H1 (cell line): ENCODE measurements at regions not wholly inside any gene's neighbourhood (a gene's known extent, or its start where the extent isn't known, plus 50 kb on each side); places are given as distances from the start of the nearest gene placed in this dataset.

Experiments
- CTCF ChIA-PET: fragments of 300-600 bp; sonication (Branson Sonifier 250); formaldehyde crosslinking; loops from one replicate; lab custom pipeline; 2021; ENCODE audit not compliant: partially characterized antibody; lab: Charles Lee
- POLR2A ChIA-PET: fragments of 300-600 bp; sonication (Branson Sonifier 250); formaldehyde crosslinking; loops from one replicate; lab custom pipeline; 2021; ENCODE audit warnings: inconsistent platforms; ENCODE audit not compliant: partially characterized antibody; lab: Charles Lee
- DNase-seq, 2 experiments: peaks; one replicate each; pipeline versions ENCODE4 v3.0.0 to v3.0.0-alpha.2; 2010 to 2022; ENCODE audit warnings: low spot score in 2 of 2, low read depth in 1 of 2, mixed read lengths in 1 of 2
- FAIRE-seq: peaks from 2 replicates; lab custom pipeline; 2011; peaks lifted over from hg19 to GRCh38; lab: Jason Lieb, UNC
- H2AFZ ChIP-seq: 2 replicates; pipeline ENCODE4 v1.8.1; 2012; ENCODE audit warnings: low read length, inconsistent platforms
- H2AK5ac ChIP-seq: 2 replicates; pipeline ENCODE4 v1.6.1; 2013; ENCODE audit warnings: low read depth, low read length
- H2BK120ac ChIP-seq: replicated peaks from 2 replicates; pipeline ENCODE3; 2013; ENCODE audit warnings: low read depth, low read length, inconsistent platforms
- H2BK12ac ChIP-seq: 2 replicates; pipeline ENCODE4 v1.6.1; 2013; ENCODE audit warnings: low read depth, low read length
- H2BK15ac ChIP-seq: 2 replicates; pipeline ENCODE4 v1.6.1; 2013; ENCODE audit warnings: low read length
- H2BK20ac ChIP-seq: 2 replicates; pipeline ENCODE4 v1.6.1; 2013; ENCODE audit warnings: low read length
- H2BK5ac ChIP-seq: 2 replicates; pipeline ENCODE4 v1.6.1; 2013; ENCODE audit warnings: low read depth, low read length
- H3K14ac ChIP-seq: 2 replicates; pipeline ENCODE4 v1.6.1; 2013; ENCODE audit warnings: inconsistent platforms; ENCODE audit not compliant: insufficient read length
- H3K18ac ChIP-seq: 2 replicates; pipeline ENCODE4 v1.6.1; 2013; ENCODE audit warnings: low read length; ENCODE audit errors: extremely low read depth
- H3K23ac ChIP-seq: 2 replicates; pipeline ENCODE4 v1.6.1; 2013; ENCODE audit warnings: inconsistent platforms; ENCODE audit not compliant: insufficient read length
- H3K23me2 ChIP-seq: 2 replicates; pipeline ENCODE4 v1.6.1; 2013; ENCODE audit warnings: low read depth, low read length
- H3K27ac ChIP-seq: 2 replicates; pipeline ENCODE4 v1.6.1; 2011; ENCODE audit warnings: low read depth, low read length, inconsistent platforms
- H3K27me3 ChIP-seq, 4 experiments: replicated peaks in 1 of 4; 1 replicate in 1 of 4; 2 replicates in 3 of 4; pipeline versions ENCODE4 v1.6.1 to v1.8.1; 2011 to 2013; ENCODE audit warnings: low read length in 3 of 4, mild to moderate bottlenecking in 3 of 4, inconsistent platforms in 2 of 4, mixed read lengths in 2 of 4, moderate library complexity in 1 of 4; ENCODE audit not compliant: control insufficient read depth in 3 of 4, insufficient read depth in 3 of 4; ENCODE audit errors: extremely low read depth in 1 of 4
- H3K36me3 ChIP-seq, 4 experiments: 2 replicates each; pipeline versions ENCODE4 v1.6.1 to v1.8.1; 2011 to 2013; ENCODE audit warnings: mild to moderate bottlenecking in 4 of 4, low read length in 3 of 4, moderate library complexity in 2 of 4, control low read depth in 1 of 4, inconsistent platforms in 1 of 4; ENCODE audit not compliant: insufficient read depth in 4 of 4, control insufficient read depth in 2 of 4
- H3K4ac ChIP-seq: replicated peaks from 2 replicates; pipeline ENCODE3; 2013; ENCODE audit warnings: low read length, low read depth, mixed read lengths, inconsistent platforms; ENCODE audit not compliant: insufficient read length
- H3K4me1 ChIP-seq, 4 experiments: replicated peaks in 1 of 4; 1 replicate in 1 of 4; 2 replicates in 3 of 4; pipeline versions ENCODE4 v1.6.1 to v1.8.1; 2011 to 2013; ENCODE audit warnings: low read length in 3 of 4, inconsistent platforms in 2 of 4, mixed read lengths in 1 of 4; ENCODE audit not compliant: insufficient read depth in 4 of 4, control insufficient read depth in 3 of 4
- H3K4me2 ChIP-seq, 2 experiments: 2 replicates each; pipeline versions ENCODE4 v1.6.1 to v1.8.1; 2011 to 2013; ENCODE audit warnings: low read depth in 2 of 2, low read length in 2 of 2, control low read depth in 1 of 2, inconsistent platforms in 1 of 2, mild to moderate bottlenecking in 1 of 2; ENCODE audit not compliant: insufficient read depth in 1 of 2
- H3K4me3 ChIP-seq, 4 experiments: fragments of 200-600, 300-600 bp in 1 of 4; sonication (generic), shearing (Covaris generic), sonication (Bioruptor Twin) in 1 of 4; 2 replicates each; pipeline versions ENCODE4 v1.5.1 to v1.8.1; 2011 to 2016; ENCODE audit warnings: low read length in 4 of 4, low read depth in 3 of 4, control low read depth in 2 of 4, inconsistent platforms in 2 of 4, mild to moderate bottlenecking in 2 of 4, mixed read lengths in 1 of 4, moderate library complexity in 1 of 4; ENCODE audit not compliant: insufficient read depth in 2 of 4; ENCODE audit errors: extremely low read depth in 1 of 4
- H3K56ac ChIP-seq: replicated peaks from 2 replicates; pipeline ENCODE3; 2013; ENCODE audit warnings: low read depth, mild to moderate bottlenecking, mixed read lengths, low read length, inconsistent platforms; ENCODE audit not compliant: insufficient read length
- H3K79me1 ChIP-seq: 2 replicates; pipeline ENCODE4 v1.6.1; 2013; ENCODE audit warnings: low read depth, low read length, control low read depth
- H3K79me2 ChIP-seq, 2 experiments: 2 replicates each; pipeline versions ENCODE4 v1.6.1 to v1.8.1; 2012 to 2013; ENCODE audit warnings: low read length in 2 of 2, mild to moderate bottlenecking in 2 of 2, inconsistent platforms in 1 of 2; ENCODE audit not compliant: insufficient read depth in 2 of 2, control insufficient read depth in 1 of 2
- H3K9ac ChIP-seq, 4 experiments: replicated peaks in 1 of 4; 1 replicate in 1 of 4; 2 replicates in 3 of 4; pipeline versions ENCODE4 v1.6.1 to v1.8.1; 2011 to 2013; ENCODE audit warnings: low read depth in 3 of 4, low read length in 3 of 4, control low read depth in 2 of 4, mild to moderate bottlenecking in 2 of 4, moderate library complexity in 2 of 4, inconsistent platforms in 1 of 4; ENCODE audit errors: extremely low read depth in 1 of 4
- H3K9me3 ChIP-seq, 2 experiments: 2 replicates each; pipeline versions ENCODE4 v1.6.1 to v1.8.1; 2012 to 2013; ENCODE audit warnings: mild to moderate bottlenecking in 2 of 2, moderate library complexity in 2 of 2, control low read depth in 1 of 2, inconsistent platforms in 1 of 2, low read depth in 1 of 2, low read length in 1 of 2, mixed read lengths in 1 of 2; ENCODE audit not compliant: insufficient read depth in 2 of 2
- H4K20me1 ChIP-seq, 2 experiments: replicated peaks in 1 of 2; 2 replicates each; pipeline versions ENCODE3 to v1.8.1; 2011 to 2013; ENCODE audit warnings: inconsistent platforms in 2 of 2, low read length in 2 of 2, mild to moderate bottlenecking in 1 of 2; ENCODE audit not compliant: insufficient read depth in 2 of 2, control insufficient read depth in 1 of 2
- H4K5ac ChIP-seq: 2 replicates; pipeline ENCODE4 v1.6.1; 2013; ENCODE audit warnings: low read length, low read depth, mixed read lengths, inconsistent platforms; ENCODE audit not compliant: insufficient read length
- H4K8ac ChIP-seq: 2 replicates; pipeline ENCODE4 v1.8.0; 2013; ENCODE audit warnings: mild to moderate bottlenecking, moderate library complexity, low read length, inconsistent platforms; ENCODE audit not compliant: insufficient read depth; ENCODE audit errors: extremely low read depth
- H4K91ac ChIP-seq: replicated peaks from 2 replicates; pipeline ENCODE3; 2013; ENCODE audit warnings: low read length, mixed read lengths, inconsistent platforms; ENCODE audit not compliant: insufficient read length
- CBX8 ChIP-seq: fragments of 300-800, 300-1000 bp; sonication (generic); IDR thresholded peaks from 2 replicates; pipeline ENCODE4 v1.7.1; 2016; ENCODE audit warnings: low read depth, low read length, borderline replicate concordance
- EGR1 ChIP-seq: IDR thresholded peaks from 2 replicates; pipeline ENCODE4 v1.6.1; 2011; ENCODE audit warnings: low read depth, low read length, borderline replicate concordance
- TAF7 ChIP-seq: optimal IDR thresholded peaks from 2 replicates; pipeline ENCODE3; 2011; ENCODE audit warnings: low read depth, mild to moderate bottlenecking, inconsistent platforms, low read length, moderate library complexity, borderline replicate concordance
- WGBS, 2 experiments: shearing (Covaris generic) in 1 of 2; methylation state at CpG; one replicate each; pipeline versions ENCODE4 v1.1.6 to v1.1.7; 2013 to 2015; ENCODE audit warnings: low lambda C conversion rate in 2 of 2, mixed read lengths in 2 of 2, inconsistent platforms in 1 of 2, low coverage in 1 of 2, missing lambda C conversion rate in 1 of 2; ENCODE audit not compliant: insufficient replicate concordance in 2 of 2, insufficient coverage in 1 of 2, insufficient read length in 1 of 2; ENCODE audit errors: extremely low coverage in 1 of 2, missing lambda C conversion rate in 1 of 2; 5-methylcytosine and 5-hydroxymethylcytosine counted together

DNA sequence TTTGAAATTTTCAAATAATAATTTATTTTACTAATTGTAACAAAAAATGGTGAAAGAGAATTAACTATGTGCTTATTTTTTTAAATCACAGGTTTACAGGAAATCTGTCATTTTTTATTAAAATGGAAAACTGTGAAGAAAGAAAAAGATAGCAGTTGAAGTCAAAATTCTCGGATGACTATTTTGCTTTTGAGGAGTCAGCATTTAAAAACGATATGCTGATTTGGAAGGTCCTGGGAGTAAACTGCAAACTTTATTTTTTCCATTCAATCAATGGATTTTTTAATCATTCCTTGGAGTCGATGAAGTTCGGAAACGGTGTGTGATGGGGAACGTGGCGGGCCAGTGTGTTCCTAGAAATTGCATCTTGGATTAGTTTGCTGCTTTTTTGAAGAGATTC, 258.9 kb upstream of the NAV3 start:
- H2BK12ac ChIP-seq = no peak overlapping the region
- no peak overlapping the region for H2BK5ac ChIP-seq
- H3K18ac ChIP-seq = no peak overlapping the region
- no peaks in the 10 kb centered on the region for H3K4me1 ChIP-seq
- no peaks in the 10 kb centered on the region for H4K20me1 ChIP-seq
- peaks cover 0 to 1% (median 0%) of the 10 kb centered on the region in 4 experiments; a peak in 1 of 7 replicates for H3K27me3 ChIP-seq
- H2AK5ac ChIP-seq = no peak overlapping the region
- H3K56ac ChIP-seq = no peak overlapping the region
- no peak overlapping the region for H3K4me2 ChIP-seq
- H3K4me3 ChIP-seq = no peak overlapping the region
- no peak overlapping the region for H4K8ac ChIP-seq
- WGBS, 2 experiments = 91% methylated on average over 7 of the region's 7 CpGs; no CpG with 5 or more reads in 1 of the 2 experiments
- H3K79me1 ChIP-seq = no peaks in the 10 kb centered on the region
- H4K5ac ChIP-seq = no peak overlapping the region
- CTCF ChIA-PET = no interaction called here
- no peak overlapping the region for H2BK20ac ChIP-seq
- no peak overlapping the region for H3K14ac ChIP-seq
- H4K91ac ChIP-seq = no peak overlapping the region
- H3K27ac ChIP-seq = no peak overlapping the region
- no peaks in the 10 kb centered on the region for H3K9me3 ChIP-seq
- no peak overlapping the region for H2BK120ac ChIP-seq
- DNase-seq (no peak), FAIRE-seq (no peak)
- H3K23me2 ChIP-seq = no peaks in the 10 kb centered on the region
- H2AFZ ChIP-seq = 0 out of 2 replicates have a peak overlapping the region, but pooled peaks have one; percentile 36
- no peaks in the 10 kb centered on the region for H3K79me2 ChIP-seq
- no peak for TF ChIP-seq CBX8
- TF ChIP-seq EGR1 = no peak
- no peak for TF ChIP-seq TAF7
- H3K36me3 ChIP-seq = no peaks in the 10 kb centered on the region
- no peak overlapping the region for H3K4ac ChIP-seq
- no peak overlapping the region for H2BK15ac ChIP-seq
- H3K9ac ChIP-seq = no peak overlapping the region
- POLR2A ChIA-PET = interaction anchor here (1.1 kb wide), 1 partner anchor 432 kb away, joined by 3 read pairs; no protein-coding TSS in a partner anchor
- no peak overlapping the region for H3K23ac ChIP-seq
